GM12865 (cell line): ENCODE measurements at regions not wholly inside any gene's neighbourhood (a gene's known extent, or its start where the extent isn't known, plus 50 kb on each side); places are given as distances from the start of the nearest gene placed in this dataset.

Source experiments
- DNase-seq: peaks from one replicate; pipeline ENCODE4 v3.0.0; 2010; ENCODE audit warnings: low read depth
- H3K4me3 ChIP-seq: 2 replicates; pipeline ENCODE4 v1.5.1; 2011; ENCODE audit warnings: mild to moderate bottlenecking, low read depth, low read length, control low read depth
- TF ChIP-seq, protein P1 (sequence below): IDR thresholded peaks from 2 replicates; pipeline ENCODE4 v1.5.1; 2011; ENCODE audit warnings: low read length, control low read depth, low read depth, inconsistent platforms; ENCODE audit not compliant: insufficient read depth; ENCODE audit errors: missing control alignments

DNA sequence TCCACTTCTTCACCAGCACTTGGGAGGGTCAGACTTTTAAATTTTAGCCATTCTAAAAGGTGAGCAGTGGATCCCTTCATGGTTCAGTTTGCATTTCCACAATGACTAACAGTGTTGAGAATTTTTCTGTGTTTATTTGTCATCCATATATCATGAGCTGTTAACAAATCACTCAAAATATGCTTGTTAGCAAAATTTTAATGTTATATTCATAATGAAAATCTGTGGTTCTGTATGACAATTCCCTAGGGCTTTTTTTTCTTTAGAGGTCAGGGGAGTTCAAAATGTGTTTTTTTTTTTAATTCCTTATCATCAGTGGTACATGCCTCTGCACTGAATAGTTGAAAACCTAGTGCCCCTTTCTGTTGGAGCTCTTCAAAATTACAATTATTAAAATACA is 682.2 kb upstream of the ADGRL2 start:
- no peak for DNase-seq
- TF ChIP-seq, protein P1, sequence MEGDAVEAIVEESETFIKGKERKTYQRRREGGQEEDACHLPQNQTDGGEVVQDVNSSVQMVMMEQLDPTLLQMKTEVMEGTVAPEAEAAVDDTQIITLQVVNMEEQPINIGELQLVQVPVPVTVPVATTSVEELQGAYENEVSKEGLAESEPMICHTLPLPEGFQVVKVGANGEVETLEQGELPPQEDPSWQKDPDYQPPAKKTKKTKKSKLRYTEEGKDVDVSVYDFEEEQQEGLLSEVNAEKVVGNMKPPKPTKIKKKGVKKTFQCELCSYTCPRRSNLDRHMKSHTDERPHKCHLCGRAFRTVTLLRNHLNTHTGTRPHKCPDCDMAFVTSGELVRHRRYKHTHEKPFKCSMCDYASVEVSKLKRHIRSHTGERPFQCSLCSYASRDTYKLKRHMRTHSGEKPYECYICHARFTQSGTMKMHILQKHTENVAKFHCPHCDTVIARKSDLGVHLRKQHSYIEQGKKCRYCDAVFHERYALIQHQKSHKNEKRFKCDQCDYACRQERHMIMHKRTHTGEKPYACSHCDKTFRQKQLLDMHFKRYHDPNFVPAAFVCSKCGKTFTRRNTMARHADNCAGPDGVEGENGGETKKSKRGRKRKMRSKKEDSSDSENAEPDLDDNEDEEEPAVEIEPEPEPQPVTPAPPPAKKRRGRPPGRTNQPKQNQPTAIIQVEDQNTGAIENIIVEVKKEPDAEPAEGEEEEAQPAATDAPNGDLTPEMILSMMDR: no peak
- H3K4me3 ChIP-seq: no peak overlapping the region

- no peak overlapping the region for H3K4me3 ChIP-seq
- TF ChIP-seq, protein P1: no peak
- no peak for DNase-seq
These were observed 685.3 kb upstream of the ADGRL2 start for GRCh38 chr1:81115422-81115821.

DNA sequence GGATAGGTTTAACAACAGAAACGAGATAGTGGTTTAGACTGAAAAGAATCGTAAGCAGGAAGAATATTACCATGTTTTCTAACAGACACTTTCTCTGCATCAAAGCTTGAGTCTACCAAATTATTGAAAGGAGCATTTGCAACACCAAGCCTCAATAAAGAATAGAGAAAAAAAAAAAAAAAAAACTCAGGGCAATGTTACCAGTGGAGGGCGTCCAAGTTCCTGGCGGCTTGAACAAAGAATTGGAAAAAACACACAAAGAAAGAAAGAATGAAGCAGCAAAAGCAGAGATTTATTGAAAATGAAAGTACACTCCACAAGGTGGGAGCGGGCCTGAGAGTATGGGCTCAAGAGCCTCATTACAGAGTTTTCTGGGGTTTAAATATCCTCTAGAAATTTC is 686.5 kb upstream of the ADGRL2 start:
- DNase-seq: no peak
- TF ChIP-seq, protein P1: no peak
- no peak overlapping the region for H3K4me3 ChIP-seq

DNA sequence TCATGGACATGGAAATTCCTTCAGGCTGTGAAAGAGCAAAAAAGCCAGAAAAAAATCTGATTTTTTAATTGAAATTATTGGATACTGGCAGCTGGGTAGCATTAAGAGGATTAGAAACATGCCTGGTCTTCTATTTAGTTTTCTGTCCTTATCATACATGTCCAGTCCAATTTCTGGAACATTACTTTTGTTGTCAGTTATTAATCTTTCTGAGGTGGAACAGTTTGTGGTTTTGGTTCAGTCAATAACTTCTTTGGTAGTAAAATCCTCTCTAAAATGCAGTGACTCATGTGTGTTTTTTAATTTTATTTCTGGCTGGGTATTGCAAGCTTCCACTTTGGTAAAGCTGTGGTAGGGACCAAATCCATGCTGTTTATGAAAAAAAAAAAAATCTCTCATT is 687.0 kb upstream of the ADGRL2 start:
- no peak overlapping the region for H3K4me3 ChIP-seq
- TF ChIP-seq, protein P1: no peak
- no peak for DNase-seq

- no peak for DNase-seq
- TF ChIP-seq, protein P1: no peak
- no peak overlapping the region for H3K4me3 ChIP-seq
These were observed 688.9 kb upstream of the ADGRL2 start for GRCh38 chr1:81111818-81112217.

DNA sequence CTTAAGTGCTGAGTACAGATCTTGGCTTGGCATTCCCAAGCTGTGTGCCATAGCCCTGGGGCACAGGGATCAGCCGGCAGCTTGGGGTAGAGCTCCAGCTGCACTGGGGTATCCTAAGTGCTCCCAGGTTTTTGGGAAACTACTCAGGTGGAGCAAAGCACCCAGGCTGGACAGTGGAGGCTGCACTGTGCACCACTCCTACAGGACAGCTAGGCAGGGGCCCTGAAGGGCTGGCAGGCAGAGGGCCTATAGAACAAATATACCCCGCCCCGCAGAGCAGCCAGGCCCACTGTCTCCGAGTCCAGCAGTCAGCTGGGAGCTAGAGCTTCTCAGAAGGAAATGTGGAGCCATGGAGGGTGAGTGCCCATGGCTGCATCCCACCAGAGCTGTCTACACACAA is 691.7 kb upstream of the ADGRL2 start:
- no peak overlapping the region for H3K4me3 ChIP-seq
- DNase-seq: no peak
- TF ChIP-seq, protein P1: no peak

GRCh38 chr1:81097860-81098259 is 702.9 kb upstream of the ADGRL2 start:
- TF ChIP-seq, protein P1: no peak
- DNase-seq: no peak
- H3K4me3 ChIP-seq: no peak overlapping the region
